IMR-90 (cell line): ENCODE measurements at regions not wholly inside any gene's neighbourhood (a gene's known extent, or its start where the extent isn't known, plus 50 kb on each side); places are given as distances from the start of the nearest gene placed in this dataset.

Experiments used
- ATAC-seq: fragments of 200-7000 bp; cut with Tn5 transposase; 2 replicates; pipeline ENCODE4 v1.9.1; 2020; ENCODE audit warnings: low read depth, mild to moderate bottlenecking, moderate library complexity
- BruUV-seq: library from RNA; stranded (reverse); fragments of 400-500 nt; replicated peaks from 2 replicates; lab custom pipeline; 2021; lab: Mats Ljungman, UMichigan
- CTCF ChIA-PET: fragments of 300-600 bp; formaldehyde crosslinking; extraction: SDS; loops from one replicate; lab custom pipeline; 2021; ENCODE audit warnings: antibody characterized with exemption; lab: Yijun Ruan, JAX
- POLR2A ChIA-PET: fragments of 300-600 bp; sonication (Branson Sonifier 250); formaldehyde crosslinking; loops from one replicate; lab custom pipeline; 2022; ENCODE audit warnings: antibody characterized with exemption; ENCODE audit not compliant: unreplicated experiment; lab: Charles Lee
- DNase-seq: peaks from one replicate; pipeline ENCODE4 v3.0.0; 2013
- H2AFZ ChIP-seq: replicated peaks from 2 replicates; pipeline ENCODE3; 2013; ENCODE audit warnings: low read length, mild to moderate bottlenecking; ENCODE audit not compliant: poor library complexity
- H2AK5ac ChIP-seq: 2 replicates; pipeline ENCODE4 v1.6.1; 2013; ENCODE audit warnings: low read depth, low read length, inconsistent platforms
- H2AK9ac ChIP-seq: replicated peaks from 2 replicates; pipeline ENCODE3; 2013; ENCODE audit warnings: mild to moderate bottlenecking, low read depth, low read length, moderate library complexity; ENCODE audit not compliant: poor library complexity
- H2BK120ac ChIP-seq: 2 replicates; pipeline ENCODE4 v1.6.1; 2013; ENCODE audit warnings: low read depth, low read length, inconsistent platforms
- H2BK15ac ChIP-seq: 3 replicates; pipeline ENCODE4 v1.6.1; 2013; ENCODE audit warnings: low read depth, low read length, inconsistent platforms
- H2BK20ac ChIP-seq: 2 replicates; pipeline ENCODE4 v1.6.1; 2013; ENCODE audit warnings: low read depth, mild to moderate bottlenecking, inconsistent platforms, low read length, moderate library complexity
- H2BK5ac ChIP-seq: 2 replicates; pipeline ENCODE4 v1.6.1; 2013; ENCODE audit warnings: mild to moderate bottlenecking, low read depth, low read length, inconsistent platforms; ENCODE audit not compliant: poor library complexity, severe bottlenecking
- H3K14ac ChIP-seq: replicated peaks from 2 replicates; pipeline ENCODE4 v1.6.1; 2013; ENCODE audit warnings: low read depth, low read length, inconsistent platforms
- H3K18ac ChIP-seq: 2 replicates; pipeline ENCODE4 v1.6.1; 2013; ENCODE audit warnings: low read depth, low read length, control low read depth
- H3K23ac ChIP-seq: 2 replicates; pipeline ENCODE4 v1.6.1; 2013; ENCODE audit warnings: low read depth, low read length, inconsistent platforms
- H3K27ac ChIP-seq: 2 replicates; pipeline ENCODE4 v1.5.1; 2013; ENCODE audit warnings: mild to moderate bottlenecking, control low read depth, low read length; ENCODE audit not compliant: insufficient read depth
- H3K27me3 ChIP-seq: 2 replicates; pipeline ENCODE4 v1.6.1; 2013; ENCODE audit warnings: low read length; ENCODE audit not compliant: control insufficient read depth, insufficient read depth
- H3K36me3 ChIP-seq: 2 replicates; pipeline ENCODE4 v1.6.1; 2013; ENCODE audit warnings: low read length, mixed read lengths; ENCODE audit not compliant: control insufficient read depth, insufficient read depth
- H3K4ac ChIP-seq: 2 replicates; pipeline ENCODE4 v1.6.1; 2013; ENCODE audit warnings: low read depth, low read length, inconsistent platforms
- H3K4me1 ChIP-seq: 2 replicates; pipeline ENCODE4 v1.6.1; 2013; ENCODE audit warnings: low read length, mixed read lengths; ENCODE audit not compliant: control insufficient read depth, insufficient read depth
- H3K4me2 ChIP-seq: 2 replicates; pipeline ENCODE4 v1.6.1; 2013; ENCODE audit warnings: low read depth, mild to moderate bottlenecking, control low read depth, low read length, moderate library complexity
- H3K4me3 ChIP-seq: 2 replicates; pipeline ENCODE4 v1.5.1; 2013; ENCODE audit warnings: low read depth, mild to moderate bottlenecking, control low read depth, low read length, moderate library complexity; ENCODE audit not compliant: insufficient read depth
- H3K56ac ChIP-seq: 2 replicates; pipeline ENCODE4 v1.6.1; 2013; ENCODE audit warnings: low read length, inconsistent platforms; ENCODE audit not compliant: insufficient read depth; ENCODE audit errors: extremely low read depth
- H3K79me1 ChIP-seq, 2 experiments: 2 replicates each; pipeline ENCODE4 v1.6.1; 2013; ENCODE audit warnings: low read length in 2 of 2, inconsistent platforms in 1 of 2, low read depth in 1 of 2
- H3K9ac ChIP-seq: 2 replicates; pipeline ENCODE4 v1.6.1; 2013; ENCODE audit warnings: low read depth, low read length, control low read depth
- H3K9me1 ChIP-seq: 2 replicates; pipeline ENCODE4 v1.6.1; 2013; ENCODE audit warnings: low read length, inconsistent platforms; ENCODE audit not compliant: insufficient read depth
- H3K9me3 ChIP-seq: 2 replicates; pipeline ENCODE4 v1.6.1; 2013; ENCODE audit warnings: low read length; ENCODE audit not compliant: control insufficient read depth, insufficient read depth
- H4K20me1 ChIP-seq: 2 replicates; pipeline ENCODE4 v1.6.1; 2013; ENCODE audit warnings: low read length, inconsistent platforms; ENCODE audit not compliant: insufficient read depth
- H4K5ac ChIP-seq: 2 replicates; pipeline ENCODE4 v1.6.1; 2013; ENCODE audit warnings: mild to moderate bottlenecking, low read depth, low read length, control low read depth
- H4K8ac ChIP-seq, 2 experiments: 2 replicates each; pipeline ENCODE4 v1.6.1; 2013; ENCODE audit warnings: low read depth in 2 of 2, low read length in 2 of 2, control low read depth in 1 of 2, inconsistent platforms in 1 of 2
- H4K91ac ChIP-seq: 2 replicates; pipeline ENCODE4 v1.6.1; 2013; ENCODE audit warnings: low read depth, low read length, inconsistent platforms; ENCODE audit not compliant: insufficient read depth
- BHLHE40 ChIP-seq: fragments of 150-350 bp; IDR thresholded peaks from 2 replicates; pipeline ENCODE4 v1.6.1; 2016; ENCODE audit warnings: mild to moderate bottlenecking, low read depth, low read length
- CEBPB ChIP-seq: IDR thresholded peaks from 2 replicates; pipeline ENCODE4 v1.6.1; 2012; ENCODE audit warnings: low read depth, low read length, improper control_type of control experiment
- CHD1 ChIP-seq: IDR thresholded peaks from 2 replicates; pipeline ENCODE4 v1.6.1; 2012; ENCODE audit warnings: low read depth, low read length, improper control_type of control experiment
- CTCF ChIP-seq: conservative IDR thresholded peaks from 2 replicates; pipeline ENCODE4 v1.5.1; 2012; ENCODE audit warnings: mild to moderate bottlenecking, low read depth, low read length, improper control_type of control experiment
- ELK1 ChIP-seq: fragments of 150-350 bp; IDR thresholded peaks from 2 replicates; pipeline ENCODE4 v1.6.1; 2016; ENCODE audit warnings: low read depth, mild to moderate bottlenecking, low read length, moderate library complexity, borderline replicate concordance
- MAFK ChIP-seq: IDR thresholded peaks from 2 replicates; pipeline ENCODE4 v1.6.1; 2012; ENCODE audit warnings: low read depth, low read length, improper control_type of control experiment
- MAZ ChIP-seq: IDR thresholded peaks from 2 replicates; pipeline ENCODE4 v1.6.1; 2012; ENCODE audit warnings: low read depth, mild to moderate bottlenecking, low read length, improper control_type of control experiment, moderate library complexity, borderline replicate concordance
- MXI1 ChIP-seq: IDR thresholded peaks from 2 replicates; pipeline ENCODE4 v1.6.1; 2012; ENCODE audit warnings: low read depth, mild to moderate bottlenecking, low read length, moderate library complexity, borderline replicate concordance
- NFE2L2 ChIP-seq: fragments of 150-350 bp; IDR thresholded peaks from 2 replicates; pipeline ENCODE4 v1.6.1; 2016; ENCODE audit warnings: low read depth, mild to moderate bottlenecking, low read length
- POLR2A ChIP-seq: IDR thresholded peaks from 2 replicates; pipeline ENCODE4 v1.6.1; 2012; ENCODE audit warnings: mild to moderate bottlenecking, low read depth, low read length
- RCOR1 ChIP-seq: IDR thresholded peaks from 2 replicates; pipeline ENCODE4 v1.6.1; 2012; ENCODE audit warnings: mild to moderate bottlenecking, low read length, improper control_type of control experiment; ENCODE audit not compliant: insufficient replicate concordance
- RFX5 ChIP-seq: IDR thresholded peaks from 2 replicates; pipeline ENCODE4 v1.8.0; 2012; ENCODE audit warnings: low read depth, mild to moderate bottlenecking, low read length, moderate library complexity
- SMC3 ChIP-seq: fragments of 150-350 bp; IDR thresholded peaks from 2 replicates; pipeline ENCODE4 v1.6.1; 2016; ENCODE audit warnings: low read depth, mild to moderate bottlenecking, antibody characterized with exemption, low read length, moderate library complexity
- WGBS, 2 experiments: methylation state at CpG; one replicate each; pipeline versions ENCODE4 v1.1.5 to v1.1.7; 2013; ENCODE audit warnings: missing lambda C conversion rate in 2 of 2; ENCODE audit not compliant: insufficient read length in 1 of 2; ENCODE audit errors: extremely low coverage in 2 of 2; 5-methylcytosine and 5-hydroxymethylcytosine counted together
- dilution Hi-C: fragments of 300-500 bp; cut with HindIII; formaldehyde crosslinking; loops from one replicate; pipeline ENCODE4 v1.14.3; 2018; ENCODE audit warnings: low sequenced_read_pairs; ENCODE audit not compliant: unreplicated experiment
- in situ Hi-C: fragments of 300-500 bp; cut with MboI; formaldehyde crosslinking; loops from 3 replicates; pipeline ENCODE4 v1.14.3; 2019; ENCODE audit warnings: low sequenced_read_pairs, inconsistent platforms, mixed read lengths
- intact Hi-C: fragments of 100-400 bp; cut with micrococcal nuclease; formaldehyde crosslinking; loops from 2 replicates; pipeline ENCODE4 v1.10.0; 2022
- TF ChIP-seq, protein P1 (sequence below): fragments of 150-350 bp; IDR thresholded peaks from 2 replicates; pipeline ENCODE4 v1.6.1; 2017; ENCODE audit warnings: mild to moderate bottlenecking, antibody characterized with exemption, low read length, low read depth

GRCh38 chr11:100618914-100619313, 68.2 kb upstream of the ARHGAP42 start:
- Histone ChIP-seq H3K23ac (no peak overlapping the region), H3K9ac (no peak overlapping the region), H4K20me1 (no peaks in the 10 kb centered on the region), H3K18ac (no peak overlapping the region), H4K91ac (no peak overlapping the region), H2BK15ac (no peak overlapping the region), H3K4ac (peak overlapping the region; percentile 14; the same call in 1 of the 2 replicates), H3K9me1 (no peaks in the 10 kb centered on the region), H2AK5ac (no peak overlapping the region), H3K14ac (no peak overlapping the region), H3K27ac (no peak overlapping the region), H3K4me2 (no peak overlapping the region), H3K79me1 (no peaks in the 10 kb centered on the region), H3K9me3 (peaks cover 11% of the 10 kb centered on the region), H2AK9ac (no peak overlapping the region), H2BK120ac (peak overlapping the region; percentile 20; the same call in 1 of the 2 replicates), H4K8ac (no peak overlapping the region), H3K4me3 (no peak overlapping the region), H3K27me3 (no peaks in the 10 kb centered on the region), H2BK5ac (no peak overlapping the region), H2BK20ac (peak overlapping the region; percentile 21; the same call in 1 of the 2 replicates), H3K4me1 (peaks cover 3% of the 10 kb centered on the region), H4K5ac (no peak overlapping the region), H3K36me3 (no peaks in the 10 kb centered on the region), H2AFZ (no peak overlapping the region), H3K56ac (no peak overlapping the region)
- DNase-seq (no peak), ATAC-seq (no peak)
- dilution Hi-C loops: no loop called here
- in situ Hi-C loops: no loop called here
- no CpG with 5 or more reads among the region's 2 CpGs for WGBS, 2 experiments
- CTCF ChIA-PET: interaction anchor here (0.8 to 1.1 kb wide), 2 partner anchors 11 to 15 kb away, joined by 3 read pairs; no protein-coding TSS in a partner anchor
- POLR2A ChIA-PET: no interaction called here
- TF ChIP-seq CHD1 (no peak), SMC3 (no peak), NFE2L2 (no peak), MAZ (no peak), MAFK (no peak), CEBPB (no peak), POLR2A (no peak), RFX5 (no peak), CTCF (no peak), RCOR1 (no peak), ELK1 (no peak), MXI1 (no peak), BHLHE40 (no peak)
- TF ChIP-seq, protein P1, sequence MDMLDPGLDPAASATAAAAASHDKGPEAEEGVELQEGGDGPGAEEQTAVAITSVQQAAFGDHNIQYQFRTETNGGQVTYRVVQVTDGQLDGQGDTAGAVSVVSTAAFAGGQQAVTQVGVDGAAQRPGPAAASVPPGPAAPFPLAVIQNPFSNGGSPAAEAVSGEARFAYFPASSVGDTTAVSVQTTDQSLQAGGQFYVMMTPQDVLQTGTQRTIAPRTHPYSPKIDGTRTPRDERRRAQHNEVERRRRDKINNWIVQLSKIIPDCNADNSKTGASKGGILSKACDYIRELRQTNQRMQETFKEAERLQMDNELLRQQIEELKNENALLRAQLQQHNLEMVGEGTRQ: no peak
- no TSS peak for BruUV-seq
- intact Hi-C loops: no loop called here
